Activated T-cell treated with anti-CD3 and anti-CD28 coated beads, Interleukin-2, amount 50 U/mL, for 4 hours (primary cell): ENCODE measurements at regions not wholly inside any gene's neighbourhood (a gene's known extent, or its start where the extent isn't known, plus 50 kb on each side); places are given as distances from the start of the nearest gene placed in this dataset.

Experiments
- ATAC-seq, 2 donors: fragments of 200-7000 bp; cut with Tn5 transposase; one replicate each; pipeline ENCODE4 v1.10.0; 2021
- DNase-seq: peaks from one replicate; pipeline ENCODE4 v3.0.0-alpha.2; 2020
- H3K27me3 Mint-ChIP-seq: one replicate; pipeline ENCODE4 v1.8.0; 2021; ENCODE audit warnings: low read depth, mixed read lengths
- H3K36me3 Mint-ChIP-seq: one replicate; pipeline ENCODE4 v1.8.0; 2022; ENCODE audit warnings: mixed read lengths; ENCODE audit not compliant: insufficient read depth
- H3K4me1 Mint-ChIP-seq: one replicate; pipeline ENCODE4 v1.8.0; 2021; ENCODE audit warnings: low read depth, mixed read lengths
- H3K4me3 Mint-ChIP-seq: one replicate; pipeline ENCODE4 v1.8.0; 2021; ENCODE audit warnings: mild to moderate bottlenecking, moderate library complexity, mixed read lengths
- H3K9me3 Mint-ChIP-seq: one replicate; pipeline ENCODE4 v1.8.0; 2021; ENCODE audit warnings: mixed read lengths

GRCh38 chr7:25804154-25804553, 347.8 kb upstream of the NFE2L3 start:
- Mint-ChIP-seq H3K36me3 (no peaks in the 10 kb centered on the region), H3K9me3 (no peaks in the 10 kb centered on the region), H3K4me1 (no peaks in the 10 kb centered on the region), H3K4me3 (no peak overlapping the region), H3K27me3 (peaks cover 10% of the 10 kb centered on the region)
- DNase-seq, result no peak
- ATAC-seq, result no peak

- no peak for DNase-seq
- Mint-ChIP-seq H3K36me3 (no peaks in the 10 kb centered on the region), H3K27me3 (peaks cover 10% of the 10 kb centered on the region), H3K4me3 (no peak overlapping the region), H3K9me3 (no peaks in the 10 kb centered on the region), H3K4me1 (no peaks in the 10 kb centered on the region)
- ATAC-seq, result no peak
These were observed 346.8 kb upstream of the NFE2L3 start for GRCh38 chr7:25805027-25805687.

- Mint-ChIP-seq H3K4me1 (no peaks in the 10 kb centered on the region), H3K36me3 (no peaks in the 10 kb centered on the region), H3K9me3 (no peaks in the 10 kb centered on the region), H3K4me3 (no peak overlapping the region), H3K27me3 (peaks cover 10% of the 10 kb centered on the region)
- no peak for ATAC-seq
- DNase-seq, result no peak
These were observed 344.8 kb upstream of the NFE2L3 start for GRCh38 chr7:25807086-25807611.

- ATAC-seq (no peak), DNase-seq (no peak)
- Mint-ChIP-seq H3K36me3 (no peaks in the 10 kb centered on the region), H3K27me3 (peaks cover 8% of the 10 kb centered on the region), H3K9me3 (no peaks in the 10 kb centered on the region), H3K4me1 (no peaks in the 10 kb centered on the region), H3K4me3 (no peak overlapping the region)
These were observed 342.6 kb upstream of the NFE2L3 start for GRCh38 chr7:25809441-25809840.

GRCh38 chr7:25812086-25812850, 339.7 kb upstream of the NFE2L3 start:
- Mint-ChIP-seq H3K36me3 (no peaks in the 10 kb centered on the region), H3K9me3 (peaks cover 5% of the 10 kb centered on the region), H3K4me3 (no peak overlapping the region), H3K27me3 (peaks cover 9% of the 10 kb centered on the region), H3K4me1 (no peaks in the 10 kb centered on the region)
- no peak for ATAC-seq
- DNase-seq, result no peak

GRCh38 chr7:25813381-25813780, 338.6 kb upstream of the NFE2L3 start:
- DNase-seq, result no peak
- peaks cover 12% of the 10 kb centered on the region for H3K27me3 Mint-ChIP-seq
- no peaks in the 10 kb centered on the region for H3K4me1 Mint-ChIP-seq
- no peaks in the 10 kb centered on the region for H3K36me3 Mint-ChIP-seq
- H3K9me3 Mint-ChIP-seq, result peaks cover 8% of the 10 kb centered on the region
- H3K4me3 Mint-ChIP-seq, result no peak overlapping the region
- no peak for ATAC-seq

GRCh38 chr7:25815711-25816110, 336.3 kb upstream of the NFE2L3 start:
- no peak for ATAC-seq
- Mint-ChIP-seq H3K9me3 (peaks cover 8% of the 10 kb centered on the region), H3K4me1 (no peaks in the 10 kb centered on the region), H3K36me3 (no peaks in the 10 kb centered on the region), H3K4me3 (no peak overlapping the region), H3K27me3 (peaks cover 14% of the 10 kb centered on the region)
- no peak for DNase-seq

GRCh38 chr7:25820432-25821040, 331.5 kb upstream of the NFE2L3 start:
- Mint-ChIP-seq H3K27me3 (peaks cover 42% of the 10 kb centered on the region), H3K4me1 (no peaks in the 10 kb centered on the region), H3K36me3 (no peaks in the 10 kb centered on the region), H3K4me3 (no peak overlapping the region), H3K9me3 (peaks cover 8% of the 10 kb centered on the region)
- DNase-seq (no peak), ATAC-seq (no peak)

GRCh38 chr7:25821225-25821624, 330.8 kb upstream of the NFE2L3 start:
- ATAC-seq (no peak), DNase-seq (no peak)
- no peaks in the 10 kb centered on the region for H3K4me1 Mint-ChIP-seq
- H3K4me3 Mint-ChIP-seq, result no peak overlapping the region
- H3K9me3 Mint-ChIP-seq, result peaks cover 8% of the 10 kb centered on the region
- H3K27me3 Mint-ChIP-seq, result peaks cover 42% of the 10 kb centered on the region
- H3K36me3 Mint-ChIP-seq, result no peaks in the 10 kb centered on the region

GRCh38 chr7:25822823-25823222, 329.2 kb upstream of the NFE2L3 start:
- Mint-ChIP-seq H3K4me3 (no peak overlapping the region), H3K4me1 (no peaks in the 10 kb centered on the region), H3K9me3 (no peaks in the 10 kb centered on the region), H3K27me3 (peaks cover 36% of the 10 kb centered on the region), H3K36me3 (no peaks in the 10 kb centered on the region)
- ATAC-seq (no peak), DNase-seq (no peak)

GRCh38 chr7:25823571-25823970, 328.4 kb upstream of the NFE2L3 start:
- Mint-ChIP-seq H3K9me3 (no peaks in the 10 kb centered on the region), H3K4me3 (no peak overlapping the region), H3K36me3 (no peaks in the 10 kb centered on the region), H3K4me1 (no peaks in the 10 kb centered on the region), H3K27me3 (peaks cover 36% of the 10 kb centered on the region)
- ATAC-seq, result no peak
- no peak for DNase-seq

- ATAC-seq, result no peak
- no peaks in the 10 kb centered on the region for H3K36me3 Mint-ChIP-seq
- H3K27me3 Mint-ChIP-seq, result peaks cover 26% of the 10 kb centered on the region
These were observed 323.5 kb upstream of the NFE2L3 start for GRCh38 chr7:25828468-25828867.

GRCh38 chr7:25829663-25830062, 322.3 kb upstream of the NFE2L3 start:
- no peak for DNase-seq
- ATAC-seq, result no peak
- Mint-ChIP-seq H3K4me1 (no peaks in the 10 kb centered on the region), H3K9me3 (no peaks in the 10 kb centered on the region), H3K4me3 (no peak overlapping the region), H3K27me3 (peaks cover 16% of the 10 kb centered on the region), H3K36me3 (no peaks in the 10 kb centered on the region)

More at GRCh38 chr7:25828468-25828867, 323.5 kb upstream of the NFE2L3 start:
- Mint-ChIP-seq H3K9me3 (no peaks in the 10 kb centered on the region), H3K4me3 (no peak overlapping the region), H3K4me1 (no peaks in the 10 kb centered on the region)
- no peak for DNase-seq

- ATAC-seq (no peak), DNase-seq (no peak)
- Mint-ChIP-seq H3K4me1 (no peaks in the 10 kb centered on the region), H3K36me3 (no peaks in the 10 kb centered on the region), H3K27me3 (peaks cover 15% of the 10 kb centered on the region), H3K9me3 (no peaks in the 10 kb centered on the region), H3K4me3 (no peak overlapping the region)
These were observed 321.8 kb upstream of the NFE2L3 start for GRCh38 chr7:25830215-25830614.
